RPMI8226 (cell line): ENCODE measurements at regions not wholly inside any gene's neighbourhood (a gene's known extent, or its start where the extent isn't known, plus 50 kb on each side); places are given as distances from the start of the nearest gene placed in this dataset.
A peak's percentile ranks its signal among the peaks of the same experiment; 100 is the strongest.
"Not testable (repeated sequence)": the region's sequence is repeated elsewhere in the genome, so short reads cannot be mapped to it uniquely, and the experiment has no call there.

Experiments
- DNase-seq: peaks from one replicate; pipeline ENCODE4 v3.0.0-alpha.2; 2015

- no peak for DNase-seq
Observed at GRCh38 chr20:5696011-5696559, 54.1 kb upstream of the SHLD1 start.

GRCh38 chr20:5691918-5692618, 58.1 kb upstream of the SHLD1 start:
- DNase-seq, result no peak

- no peak for DNase-seq
Observed at GRCh38 chr20:5689463-5689862, 60.7 kb upstream of the SHLD1 start.

GRCh38 chr20:5688431-5688972, 61.7 kb upstream of the SHLD1 start:
- DNase-seq, result no peak

GRCh38 chr20:5687884-5688283, 62.3 kb upstream of the SHLD1 start:
- no peak for DNase-seq

GRCh38 chr20:5686384-5687105, 63.7 kb upstream of the SHLD1 start:
- DNase-seq, result no peak

GRCh38 chr20:5682556-5682955, 67.6 kb upstream of the SHLD1 start:
- not testable (repeated sequence) for DNase-seq

GRCh38 chr20:5680192-5680591, 69.4 kb upstream of the GPCPD1 start:
- no peak for DNase-seq

- no peak for DNase-seq
Observed at GRCh38 chr20:5678777-5679176, 68.0 kb upstream of the GPCPD1 start.

- not testable (repeated sequence) for DNase-seq
Observed at GRCh38 chr20:5677944-5678343, 67.1 kb upstream of the GPCPD1 start.

- no peak for DNase-seq
Observed at GRCh38 chr20:5677389-5677788, 66.6 kb upstream of the GPCPD1 start.

- no peak for DNase-seq
Observed at GRCh38 chr20:5675103-5676091, 64.6 kb upstream of the GPCPD1 start.

GRCh38 chr20:5674176-5674660, 63.4 kb upstream of the GPCPD1 start:
- peak; percentile 39 for DNase-seq

GRCh38 chr20:5670874-5671273, 60.1 kb upstream of the GPCPD1 start:
- DNase-seq, result no peak

- no peak for DNase-seq
Observed at GRCh38 chr20:5670036-5670536, 59.3 kb upstream of the GPCPD1 start.

GRCh38 chr20:5668529-5668868, 57.7 kb upstream of the GPCPD1 start:
- no peak for DNase-seq

GRCh38 chr20:5667705-5668528, 57.1 kb upstream of the GPCPD1 start:
- no peak for DNase-seq

- DNase-seq, result no peak
Observed at GRCh38 chr20:5665417-5665816, 54.6 kb upstream of the GPCPD1 start.

GRCh38 chr20:5663396-5663795, 52.6 kb upstream of the GPCPD1 start:
- DNase-seq, result no peak

- no peak for DNase-seq
Observed at GRCh38 chr20:5662769-5663168, 52.0 kb upstream of the GPCPD1 start.

GRCh38 chr20:5660756-5661155, 50.0 kb upstream of the GPCPD1 start:
- not testable (repeated sequence) for DNase-seq
